NB4 (cell line): ENCODE measurements at regions not wholly inside any gene's neighbourhood (a gene's known extent, or its start where the extent isn't known, plus 50 kb on each side); places are given as distances from the start of the nearest gene placed in this dataset.
A peak's percentile ranks its signal among the peaks of the same experiment; 100 is the strongest.

Experiments used
- DNase-seq: peaks from one replicate; pipeline ENCODE4 v3.0.0; 2010; ENCODE audit warnings: low read depth
- H3K4me3 ChIP-seq: one replicate; pipeline ENCODE4 v1.5.1; 2011; ENCODE audit warnings: mild to moderate bottlenecking, low read depth, low read length, moderate library complexity
- MYC ChIP-seq: IDR thresholded peaks from 2 replicates; pipeline ENCODE4 v1.6.1; 2011; ENCODE audit warnings: low read depth, low read length
- POLR2A ChIP-seq: IDR thresholded peaks from 2 replicates; pipeline ENCODE4 v1.6.1; 2011; ENCODE audit warnings: mild to moderate bottlenecking; ENCODE audit not compliant: insufficient read length; ENCODE audit errors: extremely low read depth
- TF ChIP-seq, protein P1 (sequence below): IDR thresholded peaks from one replicate; pipeline ENCODE4 v1.5.1; 2012; ENCODE audit warnings: low read depth, low read length
- TF ChIP-seq, protein P2 (sequence below): IDR thresholded peaks from 2 replicates; pipeline ENCODE4 v1.6.1; 2011; ENCODE audit warnings: low read depth, low read length

DNA sequence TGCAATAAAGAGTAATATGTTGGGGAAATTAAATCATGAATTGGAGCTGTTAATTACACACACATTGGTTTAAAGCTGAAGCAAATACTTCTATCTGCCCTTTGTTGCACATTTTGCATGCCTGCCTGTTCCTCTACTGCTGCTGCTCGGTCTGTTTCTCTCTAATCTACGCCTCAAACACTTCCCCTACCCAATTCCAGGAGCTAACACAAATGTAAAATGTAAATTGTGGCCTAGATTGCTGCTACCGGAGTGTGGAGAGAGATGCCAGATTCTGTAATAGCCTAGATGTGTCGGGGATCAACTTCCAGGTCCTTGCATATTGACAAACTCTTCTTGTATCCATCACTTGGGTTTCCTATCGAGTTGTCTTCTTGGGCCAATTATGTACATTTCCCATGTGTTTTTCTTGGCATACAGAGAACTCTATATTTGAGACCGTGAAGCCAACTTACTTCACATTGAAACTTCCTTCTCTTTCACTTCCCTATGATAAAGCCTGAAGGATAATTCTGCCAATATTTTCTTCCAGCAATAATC, 450.4 kb upstream of the NR2F2 start:
- no peak for DNase-seq
- TF ChIP-seq, protein P1, sequence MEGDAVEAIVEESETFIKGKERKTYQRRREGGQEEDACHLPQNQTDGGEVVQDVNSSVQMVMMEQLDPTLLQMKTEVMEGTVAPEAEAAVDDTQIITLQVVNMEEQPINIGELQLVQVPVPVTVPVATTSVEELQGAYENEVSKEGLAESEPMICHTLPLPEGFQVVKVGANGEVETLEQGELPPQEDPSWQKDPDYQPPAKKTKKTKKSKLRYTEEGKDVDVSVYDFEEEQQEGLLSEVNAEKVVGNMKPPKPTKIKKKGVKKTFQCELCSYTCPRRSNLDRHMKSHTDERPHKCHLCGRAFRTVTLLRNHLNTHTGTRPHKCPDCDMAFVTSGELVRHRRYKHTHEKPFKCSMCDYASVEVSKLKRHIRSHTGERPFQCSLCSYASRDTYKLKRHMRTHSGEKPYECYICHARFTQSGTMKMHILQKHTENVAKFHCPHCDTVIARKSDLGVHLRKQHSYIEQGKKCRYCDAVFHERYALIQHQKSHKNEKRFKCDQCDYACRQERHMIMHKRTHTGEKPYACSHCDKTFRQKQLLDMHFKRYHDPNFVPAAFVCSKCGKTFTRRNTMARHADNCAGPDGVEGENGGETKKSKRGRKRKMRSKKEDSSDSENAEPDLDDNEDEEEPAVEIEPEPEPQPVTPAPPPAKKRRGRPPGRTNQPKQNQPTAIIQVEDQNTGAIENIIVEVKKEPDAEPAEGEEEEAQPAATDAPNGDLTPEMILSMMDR: no peak
- TF ChIP-seq MYC (no peak), POLR2A (no peak)
- TF ChIP-seq, protein P2, sequence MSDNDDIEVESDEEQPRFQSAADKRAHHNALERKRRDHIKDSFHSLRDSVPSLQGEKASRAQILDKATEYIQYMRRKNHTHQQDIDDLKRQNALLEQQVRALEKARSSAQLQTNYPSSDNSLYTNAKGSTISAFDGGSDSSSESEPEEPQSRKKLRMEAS: no peak
- H3K4me3 ChIP-seq: no peak overlapping the region

DNA sequence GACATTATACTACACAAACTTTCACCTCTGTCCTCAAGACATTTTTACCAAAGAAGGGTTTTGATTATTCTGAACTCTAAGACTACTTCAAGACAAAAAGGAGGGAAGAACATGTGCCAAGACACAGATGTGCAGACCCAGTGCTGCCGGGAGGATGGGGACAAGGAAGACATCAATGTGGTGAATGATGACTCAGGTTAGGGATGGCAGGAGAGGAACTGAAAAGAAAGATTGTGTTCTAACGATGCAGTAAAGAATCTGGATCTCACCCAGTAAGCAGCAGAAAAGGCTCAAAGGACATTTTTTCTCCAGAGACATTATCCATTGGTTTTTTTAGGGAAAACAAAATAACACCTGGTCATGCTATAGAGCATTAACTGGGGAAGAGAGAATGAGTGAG, 449.9 kb upstream of the NR2F2 start:
- TF ChIP-seq POLR2A: no peak
- TF ChIP-seq, protein P1: no peak
- TF ChIP-seq MYC: no peak
- TF ChIP-seq, protein P2: no peak
- no peak overlapping the region for H3K4me3 ChIP-seq
- DNase-seq: peak; percentile 13

DNA sequence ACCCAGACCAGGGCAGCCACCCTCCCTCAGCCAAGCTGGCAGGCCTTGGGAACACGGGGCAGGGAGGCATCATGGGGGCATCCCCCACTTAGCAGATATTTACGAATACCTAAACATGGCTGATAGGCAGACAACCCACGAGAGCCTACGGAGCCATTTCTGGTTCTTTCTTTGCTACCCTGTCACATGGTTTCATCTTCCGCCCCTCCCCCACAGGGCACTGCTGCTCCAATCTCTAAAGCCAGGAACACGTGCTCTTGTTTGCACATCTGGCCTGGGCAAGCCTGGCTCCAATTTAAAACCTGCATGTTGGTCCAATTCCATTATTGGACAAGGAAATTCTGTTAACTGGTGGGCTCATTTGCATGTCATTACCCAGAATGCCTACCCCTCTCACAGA, 447.4 kb upstream of the NR2F2 start:
- TF ChIP-seq MYC (no peak), POLR2A (no peak)
- TF ChIP-seq, protein P2: no peak
- TF ChIP-seq, protein P1: no peak
- H3K4me3 ChIP-seq: no peak overlapping the region
- DNase-seq: no peak

DNA sequence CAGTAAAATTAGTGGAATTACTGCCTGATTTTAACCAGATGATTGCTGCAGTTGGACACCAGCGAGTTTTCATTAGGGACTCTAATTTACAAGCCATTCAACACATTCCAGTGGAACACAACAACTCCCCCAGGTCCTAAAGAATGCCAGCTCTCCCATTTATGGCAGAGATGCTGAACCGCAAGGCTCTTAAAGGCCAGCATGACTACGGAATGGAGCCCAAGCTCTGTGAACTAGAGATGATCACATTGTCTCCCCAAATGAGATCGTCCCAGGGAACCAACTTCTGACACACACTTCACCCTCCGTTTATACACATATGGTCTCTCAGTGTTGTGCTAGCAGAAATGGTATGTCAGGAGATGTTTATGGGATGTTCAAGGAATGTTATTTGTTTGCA, 446.2 kb upstream of the NR2F2 start:
- TF ChIP-seq, protein P2: no peak
- TF ChIP-seq, protein P1: no peak
- TF ChIP-seq POLR2A (no peak), MYC (no peak)
- DNase-seq: no peak
- H3K4me3 ChIP-seq: no peak overlapping the region

DNA sequence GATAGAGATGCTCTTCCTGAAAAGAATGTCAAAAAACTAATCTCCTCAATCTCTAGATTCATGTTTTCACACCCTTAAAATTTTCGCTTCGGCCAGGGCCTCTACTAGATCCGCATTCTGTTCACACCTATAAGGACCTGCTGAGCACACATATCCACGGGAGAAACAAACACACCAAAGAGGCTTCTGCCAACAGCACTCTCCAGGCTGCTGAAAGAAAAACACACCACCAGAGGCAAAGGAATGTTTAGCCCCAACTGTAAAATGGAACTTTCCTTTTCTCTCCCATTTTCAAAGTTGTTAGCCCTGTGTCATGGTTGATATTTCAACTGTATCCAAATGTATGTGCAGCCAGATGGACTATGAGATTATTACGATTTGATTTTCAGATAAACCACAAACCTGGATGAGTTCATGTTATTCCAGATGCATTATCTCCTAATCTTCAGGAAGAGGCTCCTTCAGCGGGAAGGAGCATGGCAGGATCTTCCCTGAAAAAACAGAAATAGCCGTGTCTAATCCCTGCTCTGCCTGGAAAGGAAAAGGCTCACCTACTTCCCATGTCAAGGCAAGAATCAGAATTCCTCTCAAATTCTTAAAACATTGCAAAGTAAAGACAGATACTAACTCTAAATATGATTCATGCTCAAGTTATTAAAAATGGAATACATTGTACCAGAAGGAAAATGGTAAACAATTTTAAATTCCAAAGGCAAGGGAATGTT, 442.7 kb upstream of the NR2F2 start:
- TF ChIP-seq POLR2A: no peak
- TF ChIP-seq, protein P1: no peak
- TF ChIP-seq, protein P2: no peak
- no peak for TF ChIP-seq MYC
- no peak overlapping the region for H3K4me3 ChIP-seq
- DNase-seq: no peak
